ENCODE measurements at regions not wholly inside any gene's neighbourhood (a gene's known extent, or its start where the extent isn't known, plus 50 kb on each side); places are given as distances from the start of the nearest gene placed in this dataset.

- TF ChIP-seq POLR2A (IDR thresholded peaks at IDR 0.05; ENCODE audit: low read depth, low read length), result no peak
- TF ChIP-seq POLR2AphosphoS5 (IDR thresholded peaks at IDR 0.05; ENCODE audit: low read depth, low read length), result no peak
- TF ChIP-seq TAF1 (IDR thresholded peaks at IDR 0.05; ENCODE audit: borderline replicate concordance, low read depth, low read length), result no peak
These were observed 67.2 kb downstream of the EMX2 start for GRCh38 chr10:117609796-117610170.
